ENCODE measurements at regions not wholly inside any gene's neighbourhood (a gene's known extent, or its start where the extent isn't known, plus 50 kb on each side); places are given as distances from the start of the nearest gene placed in this dataset.

GRCh38 chr1:110736900-110737605 lies 62.3 kb upstream of the KCNA3 start:
- Histone ChIP-seq H3K9me3 (no peaks in the 10 kb centered on the region), H3K27me3 (no peaks in the 10 kb centered on the region), H3K4me1 (no peaks in the 10 kb centered on the region), H3K27ac (no peak overlapping the region), H3K4me3 (no peak overlapping the region), H3K36me3 (no peaks in the 10 kb centered on the region)
- no peak for TF ChIP-seq CTCF (IDR thresholded peaks at IDR 0.05)
- no peak for ATAC-seq
- DNase-seq, result no peak
- intact Hi-C loops (cut with DNase I), result no loop called here

GRCh38 chr1:110734133-110734680 lies 59.5 kb upstream of the KCNA3 start:
- Histone ChIP-seq H3K4me3 (no peak overlapping the region), H3K27ac (no peak overlapping the region), H3K4me1 (no peaks in the 10 kb centered on the region), H3K9me3 (no peaks in the 10 kb centered on the region), H3K36me3 (no peaks in the 10 kb centered on the region), H3K27me3 (no peaks in the 10 kb centered on the region)
- intact Hi-C loops (cut with DNase I), result no loop called here
- no peak for TF ChIP-seq CTCF (IDR thresholded peaks at IDR 0.05)
- DNase-seq (no peak), ATAC-seq (no peak)

GRCh38 chr1:110731529-110731928 lies 56.8 kb upstream of the KCNA3 start:
- no peaks in the 10 kb centered on the region for H3K9me3 ChIP-seq
- H3K27me3 ChIP-seq, result no peaks in the 10 kb centered on the region
- intact Hi-C loops (cut with DNase I), result no loop called here
- no peak for DNase-seq
- H3K4me1 ChIP-seq, result no peaks in the 10 kb centered on the region
- H3K27ac ChIP-seq, result no peak overlapping the region
- H3K4me3 ChIP-seq, result no peak overlapping the region
- no peak for ATAC-seq
- TF ChIP-seq CTCF (IDR thresholded peaks at IDR 0.05), result no peak
- no peaks in the 10 kb centered on the region for H3K36me3 ChIP-seq

GRCh38 chr1:110728388-110729001 lies 53.8 kb upstream of the KCNA3 start:
- intact Hi-C loops (cut with DNase I), result no loop called here
- DNase-seq, result no peak
- Histone ChIP-seq H3K9me3 (no peaks in the 10 kb centered on the region), H3K4me1 (no peaks in the 10 kb centered on the region), H3K4me3 (no peak overlapping the region), H3K36me3 (no peaks in the 10 kb centered on the region), H3K27me3 (no peaks in the 10 kb centered on the region), H3K27ac (no peak overlapping the region)
- TF ChIP-seq CTCF (IDR thresholded peaks at IDR 0.05), result no peak
- ATAC-seq, result no peak

GRCh38 chr1:110727246-110727645 lies 52.5 kb upstream of the KCNA3 start:
- no peak for ATAC-seq
- no peaks in the 10 kb centered on the region for H3K36me3 ChIP-seq
- H3K27ac ChIP-seq, result no peak overlapping the region
- H3K4me1 ChIP-seq, result no peaks in the 10 kb centered on the region
- H3K27me3 ChIP-seq, result no peaks in the 10 kb centered on the region
- TF ChIP-seq CTCF (IDR thresholded peaks at IDR 0.05), result no peak
- no peaks in the 10 kb centered on the region for H3K9me3 ChIP-seq
- no peak overlapping the region for H3K4me3 ChIP-seq
- intact Hi-C loops (cut with DNase I), result no loop called here
- no peak for DNase-seq
